BJ (cell line): ENCODE measurements at regions not wholly inside any gene's neighbourhood (a gene's known extent, or its start where the extent isn't known, plus 50 kb on each side); places are given as distances from the start of the nearest gene placed in this dataset.

Source experiments
- CTCF ChIA-PET: fragments of 350-600 bp; formaldehyde crosslinking; extraction: SDS; loops from one replicate; lab custom pipeline; 2021; ENCODE audit warnings: antibody characterized with exemption, inconsistent platforms; lab: Yijun Ruan, JAX
- POLR2A ChIA-PET: fragments of 300-600 bp; sonication (Branson Sonifier 250); formaldehyde crosslinking; extraction: SDS; loops from one replicate; lab custom pipeline; 2021; ENCODE audit warnings: antibody characterized with exemption; lab: Charles Lee
- DNase-seq: peaks from one replicate; pipeline ENCODE4 v3.0.0-alpha.2; 2011; ENCODE audit warnings: low read depth
- H3K27me3 ChIP-seq: 2 replicates; pipeline ENCODE4 v1.6.0; 2011; ENCODE audit warnings: low read length; ENCODE audit not compliant: control insufficient read depth, insufficient read depth
- H3K36me3 ChIP-seq: 2 replicates; pipeline ENCODE4 v1.5.1; 2011; ENCODE audit warnings: low read length; ENCODE audit not compliant: control insufficient read depth, insufficient read depth
- H3K4me3 ChIP-seq: 2 replicates; pipeline ENCODE4 v1.5.1; 2011; ENCODE audit warnings: low read depth, mild to moderate bottlenecking, control low read depth, low read length
- CTCF ChIP-seq: IDR thresholded peaks from 2 replicates; pipeline ENCODE4 v1.5.1; 2011; ENCODE audit warnings: low read depth, mild to moderate bottlenecking, control low read depth, inconsistent platforms, low read length, moderate library complexity; ENCODE audit not compliant: insufficient read depth

- no peaks in the 10 kb centered on the region for H3K36me3 ChIP-seq
- no peak overlapping the region for H3K4me3 ChIP-seq
- no peak for DNase-seq
- ChIA-PET POLR2A (no interaction called here), CTCF (no interaction called here)
- no peak for TF ChIP-seq CTCF
- H3K27me3 ChIP-seq: peaks cover 5% of the 10 kb centered on the region; the same call in 1 of the 2 replicates
These were observed 144.9 kb downstream of the DDX1 start for GRCh38 chr2:15736396-15737180.

GRCh38 chr2:15737314-15738224 lies 145.9 kb downstream of the DDX1 start:
- no peak overlapping the region for H3K4me3 ChIP-seq
- H3K27me3 ChIP-seq: 0 out of 2 replicates have a peak, but pooled peaks cover 3% of the 10 kb centered on the region
- ChIA-PET POLR2A (no interaction called here), CTCF (no interaction called here)
- no peak for DNase-seq
- TF ChIP-seq CTCF: no peak
- H3K36me3 ChIP-seq: no peaks in the 10 kb centered on the region

GRCh38 chr2:15738225-15738546 lies 146.5 kb downstream of the DDX1 start:
- POLR2A ChIA-PET: no interaction called here
- CTCF ChIA-PET: no interaction called here

GRCh38 chr2:15738943-15739342 lies 147.3 kb downstream of the DDX1 start:
- Histone ChIP-seq H3K4me3 (no peak overlapping the region), H3K36me3 (no peaks in the 10 kb centered on the region), H3K27me3 (0 out of 2 replicates have a peak, but pooled peaks cover 3% of the 10 kb centered on the region)
- no peak for TF ChIP-seq CTCF
- no peak for DNase-seq
- ChIA-PET CTCF (no interaction called here), POLR2A (no interaction called here)

More at GRCh38 chr2:15738225-15738546, 146.5 kb downstream of the DDX1 start:
- Histone ChIP-seq H3K4me3 (no peak overlapping the region), H3K27me3 (0 out of 2 replicates have a peak, but pooled peaks cover 3% of the 10 kb centered on the region), H3K36me3 (no peaks in the 10 kb centered on the region)
- no peak for DNase-seq
- TF ChIP-seq CTCF: no peak

- DNase-seq: no peak
- H3K4me3 ChIP-seq: no peak overlapping the region
- ChIA-PET POLR2A (no interaction called here), CTCF (interaction anchor here (1.2 kb wide), 1 partner anchor 16 kb away, joined by 4 read pairs; no protein-coding TSS in a partner anchor)
- H3K36me3 ChIP-seq: no peaks in the 10 kb centered on the region
- H3K27me3 ChIP-seq: no peaks in the 10 kb centered on the region; the same call in 1 of the 2 replicates
- no peak for TF ChIP-seq CTCF
These were observed 153.2 kb downstream of the DDX1 start for GRCh38 chr2:15744820-15745219.
